ENCODE measurements at regions not wholly inside any gene's neighbourhood (a gene's known extent, or its start where the extent isn't known, plus 50 kb on each side); places are given as distances from the start of the nearest gene placed in this dataset.

GRCh38 chr5:123273095-123273494 lies 150.1 kb downstream of the CEP120 start:
- TF ChIP-seq POLR2AphosphoS5 (IDR thresholded peaks at IDR 0.05) (no peak), CTCF (IDR thresholded peaks at IDR 0.05) (no peak)

Measured in breast epithelium (tissue), 3 donors.